Activated T-helper 2 cell treated with anti-CD3 and anti-CD28 coated beads, Interferon-gamma antibody, Interleukin-2, Interleukin-4, amounts not matched to agents 10 μg/mL and 5 μg/mL and 100 μg/mL, durations not matched to agents 14 hours and 24 hours and 36 hours (primary cell): ENCODE measurements at regions not wholly inside any gene's neighbourhood (a gene's known extent, or its start where the extent isn't known, plus 50 kb on each side); places are given as distances from the start of the nearest gene placed in this dataset.

Source experiments
- DNase-seq: peaks from one replicate; pipeline ENCODE4 v3.0.0; 2021; ENCODE audit warnings: low spot score
- H3K27ac Mint-ChIP-seq: one replicate; pipeline ENCODE4 v1.8.0; 2021; ENCODE audit warnings: mixed read lengths
- H3K27me3 Mint-ChIP-seq: one replicate; pipeline ENCODE4 v1.8.0; 2021; ENCODE audit warnings: low read depth, mixed read lengths
- H3K36me3 Mint-ChIP-seq: one replicate; pipeline ENCODE4 v1.8.0; 2021; ENCODE audit warnings: low read depth, mixed read lengths
- H3K4me1 Mint-ChIP-seq: one replicate; pipeline ENCODE4 v1.8.0; 2021; ENCODE audit warnings: low read depth, mixed read lengths
- H3K4me3 Mint-ChIP-seq: one replicate; pipeline ENCODE4 v1.8.0; 2021; ENCODE audit warnings: low read depth, mild to moderate bottlenecking, moderate library complexity, mixed read lengths
- H3K9me3 Mint-ChIP-seq: one replicate; pipeline ENCODE4 v1.8.0; 2021; ENCODE audit warnings: mixed read lengths
- intact Hi-C: fragments of 100-400 bp; cut with micrococcal nuclease; formaldehyde crosslinking; loops from one replicate; pipeline ENCODE4 v1.15.1; 2023

GRCh38 chr2:8095978-8096377 is 585.9 kb upstream of the ID2 start:
- intact Hi-C loops: no loop called here
- no peak overlapping the region for H3K27ac Mint-ChIP-seq
- H3K9me3 Mint-ChIP-seq: peaks cover 12% of the 10 kb centered on the region
- no peak for DNase-seq
- H3K4me1 Mint-ChIP-seq: peaks cover 2% of the 10 kb centered on the region
- H3K36me3 Mint-ChIP-seq: peaks cover 7% of the 10 kb centered on the region
- H3K4me3 Mint-ChIP-seq: no peak overlapping the region
- H3K27me3 Mint-ChIP-seq: no peaks in the 10 kb centered on the region

- no peak for DNase-seq
- intact Hi-C loops: no loop called here
- H3K4me3 Mint-ChIP-seq: no peak overlapping the region
- H3K36me3 Mint-ChIP-seq: peaks cover 7% of the 10 kb centered on the region
- H3K27me3 Mint-ChIP-seq: no peaks in the 10 kb centered on the region
- H3K27ac Mint-ChIP-seq: no peak overlapping the region
- peaks cover 2% of the 10 kb centered on the region for H3K4me1 Mint-ChIP-seq
- peaks cover 12% of the 10 kb centered on the region for H3K9me3 Mint-ChIP-seq
These were observed 585.4 kb upstream of the ID2 start for GRCh38 chr2:8096484-8096883.

- intact Hi-C loops: no loop called here
- Mint-ChIP-seq H3K27ac (no peak overlapping the region), H3K36me3 (peaks cover 7% of the 10 kb centered on the region), H3K4me3 (no peak overlapping the region), H3K4me1 (peaks cover 2% of the 10 kb centered on the region), H3K9me3 (peaks cover 12% of the 10 kb centered on the region), H3K27me3 (no peaks in the 10 kb centered on the region)
- DNase-seq: no peak
These were observed 583.2 kb upstream of the ID2 start for GRCh38 chr2:8098476-8099266.

GRCh38 chr2:8099267-8099582 is 582.6 kb upstream of the ID2 start:
- peaks cover 5% of the 10 kb centered on the region for H3K36me3 Mint-ChIP-seq
- DNase-seq: no peak
- intact Hi-C loops: no loop called here
- H3K4me3 Mint-ChIP-seq: no peak overlapping the region
- H3K9me3 Mint-ChIP-seq: peaks cover 12% of the 10 kb centered on the region
- no peak overlapping the region for H3K27ac Mint-ChIP-seq
- no peaks in the 10 kb centered on the region for H3K27me3 Mint-ChIP-seq
- peaks cover 2% of the 10 kb centered on the region for H3K4me1 Mint-ChIP-seq

GRCh38 chr2:8101614-8102277 is 580.1 kb upstream of the ID2 start:
- Mint-ChIP-seq H3K9me3 (peaks cover 5% of the 10 kb centered on the region), H3K27me3 (no peaks in the 10 kb centered on the region), H3K4me3 (no peak overlapping the region), H3K4me1 (peaks cover 2% of the 10 kb centered on the region), H3K36me3 (peaks cover 5% of the 10 kb centered on the region), H3K27ac (no peak overlapping the region)
- DNase-seq: no peak
- intact Hi-C loops: no loop called here

GRCh38 chr2:8102470-8102869 is 579.4 kb upstream of the ID2 start:
- Mint-ChIP-seq H3K4me1 (peaks cover 3% of the 10 kb centered on the region), H3K27me3 (no peaks in the 10 kb centered on the region), H3K36me3 (peaks cover 3% of the 10 kb centered on the region), H3K9me3 (peaks cover 5% of the 10 kb centered on the region), H3K27ac (no peak overlapping the region), H3K4me3 (no peak overlapping the region)
- DNase-seq: no peak
- intact Hi-C loops: no loop called here

GRCh38 chr2:8103085-8103708 is 578.7 kb upstream of the ID2 start:
- no peak overlapping the region for H3K4me3 Mint-ChIP-seq
- peaks cover 9% of the 10 kb centered on the region for H3K4me1 Mint-ChIP-seq
- H3K36me3 Mint-ChIP-seq: no peaks in the 10 kb centered on the region
- H3K9me3 Mint-ChIP-seq: no peaks in the 10 kb centered on the region
- intact Hi-C loops: no loop called here
- DNase-seq: no peak
- no peak overlapping the region for H3K27ac Mint-ChIP-seq
- no peaks in the 10 kb centered on the region for H3K27me3 Mint-ChIP-seq

GRCh38 chr2:8107150-8107549 is 574.7 kb upstream of the ID2 start:
- H3K27me3 Mint-ChIP-seq: no peaks in the 10 kb centered on the region
- peaks cover 8% of the 10 kb centered on the region for H3K9me3 Mint-ChIP-seq
- no peak overlapping the region for H3K4me3 Mint-ChIP-seq
- H3K4me1 Mint-ChIP-seq: peaks cover 7% of the 10 kb centered on the region
- no peak for DNase-seq
- intact Hi-C loops: no loop called here
- no peak overlapping the region for H3K27ac Mint-ChIP-seq
- peaks cover 4% of the 10 kb centered on the region for H3K36me3 Mint-ChIP-seq

GRCh38 chr2:8107621-8108378 is 574.1 kb upstream of the ID2 start:
- H3K4me3 Mint-ChIP-seq: no peak overlapping the region
- H3K36me3 Mint-ChIP-seq: peaks cover 4% of the 10 kb centered on the region
- no peak for DNase-seq
- H3K27ac Mint-ChIP-seq: no peak overlapping the region
- peaks cover 8% of the 10 kb centered on the region for H3K9me3 Mint-ChIP-seq
- peaks cover 7% of the 10 kb centered on the region for H3K4me1 Mint-ChIP-seq
- intact Hi-C loops: no loop called here
- H3K27me3 Mint-ChIP-seq: no peaks in the 10 kb centered on the region

- H3K36me3 Mint-ChIP-seq: peaks cover 4% of the 10 kb centered on the region
- intact Hi-C loops: no loop called here
These were observed 571.1 kb upstream of the ID2 start for GRCh38 chr2:8110716-8111115.

GRCh38 chr2:8111193-8111592 is 570.7 kb upstream of the ID2 start:
- intact Hi-C loops: no loop called here
- H3K27me3 Mint-ChIP-seq: no peaks in the 10 kb centered on the region
- peaks cover 4% of the 10 kb centered on the region for H3K36me3 Mint-ChIP-seq
- H3K9me3 Mint-ChIP-seq: peaks cover 8% of the 10 kb centered on the region
- no peak for DNase-seq
- no peak overlapping the region for H3K27ac Mint-ChIP-seq
- no peak overlapping the region for H3K4me3 Mint-ChIP-seq
- peaks cover 7% of the 10 kb centered on the region for H3K4me1 Mint-ChIP-seq

More at GRCh38 chr2:8110716-8111115, 571.1 kb upstream of the ID2 start:
- Mint-ChIP-seq H3K27ac (no peak overlapping the region), H3K27me3 (no peaks in the 10 kb centered on the region), H3K4me1 (peaks cover 7% of the 10 kb centered on the region), H3K9me3 (peaks cover 8% of the 10 kb centered on the region), H3K4me3 (no peak overlapping the region)
- no peak for DNase-seq

GRCh38 chr2:8115456-8115855 is 566.4 kb upstream of the ID2 start:
- intact Hi-C loops: no loop called here
- H3K27ac Mint-ChIP-seq: no peak overlapping the region
- no peaks in the 10 kb centered on the region for H3K27me3 Mint-ChIP-seq
- H3K4me1 Mint-ChIP-seq: peaks cover 22% of the 10 kb centered on the region
- H3K4me3 Mint-ChIP-seq: no peak overlapping the region
- DNase-seq: no peak
- peaks cover 6% of the 10 kb centered on the region for H3K9me3 Mint-ChIP-seq
- H3K36me3 Mint-ChIP-seq: peaks cover 4% of the 10 kb centered on the region

- no peak overlapping the region for H3K27ac Mint-ChIP-seq
These were observed 565.9 kb upstream of the ID2 start for GRCh38 chr2:8115966-8116365.

More at GRCh38 chr2:8115966-8116365, 565.9 kb upstream of the ID2 start:
- no peak for DNase-seq
- Mint-ChIP-seq H3K36me3 (peaks cover 4% of the 10 kb centered on the region), H3K4me3 (no peak overlapping the region), H3K4me1 (peaks cover 25% of the 10 kb centered on the region), H3K9me3 (peaks cover 4% of the 10 kb centered on the region), H3K27me3 (no peaks in the 10 kb centered on the region)
- intact Hi-C loops: no loop called here
